Loucy (cell line): ENCODE measurements at regions not wholly inside any gene's neighbourhood (a gene's known extent, or its start where the extent isn't known, plus 50 kb on each side); places are given as distances from the start of the nearest gene placed in this dataset.

ENCODE experiments used
- EZH2phosphoT487 ChIP-seq: fragments of 200-600 bp; IDR thresholded peaks from 2 replicates; pipeline ENCODE4 v1.6.1; 2018; ENCODE audit warnings: antibody characterized with exemption, mild to moderate bottlenecking, moderate library complexity, borderline replicate concordance
- TF ChIP-seq, protein P1 (sequence below): fragments of 200-600 bp; sonication (generic); conservative IDR thresholded peaks from 2 replicates; pipeline ENCODE4 v1.5.1; 2014; ENCODE audit warnings: mild to moderate bottlenecking, antibody characterized with exemption, low read length

DNA sequence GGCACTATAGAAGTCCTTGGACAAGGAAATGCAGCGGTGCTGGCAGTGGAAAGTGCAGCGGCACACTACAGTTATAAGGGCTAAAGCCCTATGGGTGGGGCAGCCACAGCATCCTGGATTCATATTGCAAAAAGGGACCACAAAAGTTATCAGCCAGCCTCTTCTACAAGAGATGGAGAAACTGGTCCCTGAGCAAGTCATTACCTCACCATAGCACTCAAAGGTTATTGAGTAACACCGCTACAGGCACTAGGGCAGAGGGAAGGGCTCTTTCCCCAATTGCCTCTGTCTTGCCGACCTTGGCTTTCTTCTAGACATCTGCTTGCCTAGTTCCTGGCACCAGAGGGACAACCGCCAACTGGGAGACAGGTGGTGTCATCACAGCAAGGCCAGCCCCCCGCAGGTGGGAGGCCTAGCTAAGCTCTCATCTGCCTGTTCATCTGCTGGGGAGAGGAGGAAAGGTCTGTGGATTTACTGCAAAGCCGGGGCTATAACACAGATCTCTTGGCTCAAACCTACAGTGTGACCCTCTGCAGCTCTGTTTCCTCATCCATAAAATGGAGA, 600.0 kb downstream of the BCOR start:
- TF ChIP-seq, protein P1, sequence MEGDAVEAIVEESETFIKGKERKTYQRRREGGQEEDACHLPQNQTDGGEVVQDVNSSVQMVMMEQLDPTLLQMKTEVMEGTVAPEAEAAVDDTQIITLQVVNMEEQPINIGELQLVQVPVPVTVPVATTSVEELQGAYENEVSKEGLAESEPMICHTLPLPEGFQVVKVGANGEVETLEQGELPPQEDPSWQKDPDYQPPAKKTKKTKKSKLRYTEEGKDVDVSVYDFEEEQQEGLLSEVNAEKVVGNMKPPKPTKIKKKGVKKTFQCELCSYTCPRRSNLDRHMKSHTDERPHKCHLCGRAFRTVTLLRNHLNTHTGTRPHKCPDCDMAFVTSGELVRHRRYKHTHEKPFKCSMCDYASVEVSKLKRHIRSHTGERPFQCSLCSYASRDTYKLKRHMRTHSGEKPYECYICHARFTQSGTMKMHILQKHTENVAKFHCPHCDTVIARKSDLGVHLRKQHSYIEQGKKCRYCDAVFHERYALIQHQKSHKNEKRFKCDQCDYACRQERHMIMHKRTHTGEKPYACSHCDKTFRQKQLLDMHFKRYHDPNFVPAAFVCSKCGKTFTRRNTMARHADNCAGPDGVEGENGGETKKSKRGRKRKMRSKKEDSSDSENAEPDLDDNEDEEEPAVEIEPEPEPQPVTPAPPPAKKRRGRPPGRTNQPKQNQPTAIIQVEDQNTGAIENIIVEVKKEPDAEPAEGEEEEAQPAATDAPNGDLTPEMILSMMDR = no peak
- no peak for TF ChIP-seq EZH2phosphoT487
